Astrocyte of the spinal cord (primary cell): ENCODE measurements at regions not wholly inside any gene's neighbourhood (a gene's known extent, or its start where the extent isn't known, plus 50 kb on each side); places are given as distances from the start of the nearest gene placed in this dataset.
A peak's percentile ranks its signal among the peaks of the same experiment; 100 is the strongest.
"Not testable (repeated sequence)": the region's sequence is repeated elsewhere in the genome, so short reads cannot be mapped to it uniquely, and the experiment has no call there.

Experiments used
- DNase-seq: peaks from one replicate; pipeline ENCODE4 v3.0.0; 2011; ENCODE audit warnings: low read depth, low spot score
- H3K4me3 ChIP-seq: 2 replicates; pipeline ENCODE4 v1.5.1; 2011; ENCODE audit warnings: low read depth, mild to moderate bottlenecking, low read length, moderate library complexity
- CTCF ChIP-seq: IDR thresholded peaks from 2 replicates; pipeline ENCODE4 v1.5.1; 2012; ENCODE audit warnings: low read depth, mild to moderate bottlenecking, low read length, inconsistent platforms
- in situ Hi-C: cut with HindIII; loops from 2 replicates; pipeline ENCODE4 v1.10.0; 2017; ENCODE audit warnings: low sequenced_read_pairs

- no peak overlapping the region for H3K4me3 ChIP-seq
- peak; percentile 38 for DNase-seq
- in situ Hi-C loops: no loop called here
- TF ChIP-seq CTCF: no peak
Measured at GRCh38 chr4:127015667-127016117, 617.1 kb upstream of the INTU start.

- in situ Hi-C loops: no loop called here
- H3K4me3 ChIP-seq: no peak overlapping the region
- no peak for DNase-seq
- no peak for TF ChIP-seq CTCF
Measured at GRCh38 chr4:127018381-127018780, 614.4 kb upstream of the INTU start.

- H3K4me3 ChIP-seq, in situ Hi-C loops, DNase-seq: not testable (repeated sequence)
Measured at GRCh38 chr4:127020831-127021230, 611.9 kb upstream of the INTU start.

GRCh38 chr4:127036296-127036695 is 596.5 kb upstream of the INTU start:
- DNase-seq: no peak
- H3K4me3 ChIP-seq: no peak overlapping the region
- in situ Hi-C loops: no loop called here
- no peak for TF ChIP-seq CTCF

- no peak overlapping the region for H3K4me3 ChIP-seq
- DNase-seq: no peak
- peak; percentile 12 for TF ChIP-seq CTCF
- in situ Hi-C loops: no loop called here
Measured at GRCh38 chr4:127045861-127046260, 586.9 kb upstream of the INTU start.

GRCh38 chr4:127047930-127048329 is 584.8 kb upstream of the INTU start:
- no peak for TF ChIP-seq CTCF
- DNase-seq: no peak
- in situ Hi-C loops: no loop called here
- no peak overlapping the region for H3K4me3 ChIP-seq

- TF ChIP-seq CTCF: no peak
- in situ Hi-C loops: no loop called here
- peak; percentile 11 for DNase-seq
Measured at GRCh38 chr4:127048376-127049044, 584.2 kb upstream of the INTU start.

More at GRCh38 chr4:127048376-127049044, 584.2 kb upstream of the INTU start:
- H3K4me3 ChIP-seq: no peak overlapping the region
